ENCODE measurements at regions not wholly inside any gene's neighbourhood (a gene's known extent, or its start where the extent isn't known, plus 50 kb on each side); places are given as distances from the start of the nearest gene placed in this dataset.
"Not testable (repeated sequence)": the region's sequence is repeated elsewhere in the genome, so short reads cannot be mapped to it uniquely, and the experiment has no call there.

DNA sequence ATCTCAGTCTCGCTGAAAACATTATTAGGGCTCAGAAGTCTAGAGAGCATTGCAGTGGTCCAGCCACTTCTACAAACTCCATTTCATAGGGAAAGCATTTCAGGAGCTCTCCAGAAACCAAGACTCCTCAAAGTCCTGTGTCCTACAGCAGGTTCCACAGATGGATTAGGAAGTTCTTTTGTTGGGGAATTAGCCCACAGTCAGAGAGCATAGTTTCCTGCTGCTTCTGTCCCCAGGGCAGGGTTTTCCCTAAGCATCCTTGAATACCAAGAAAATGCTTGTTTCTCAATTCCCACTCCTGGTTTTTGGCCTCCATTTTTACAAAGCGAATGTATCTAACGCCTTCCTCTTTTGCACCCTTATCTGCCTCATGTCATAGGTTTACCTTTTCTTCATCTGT, 235.9 kb upstream of the PODXL start:
- ATAC-seq (no peak), DNase-seq (no peak)

DNA sequence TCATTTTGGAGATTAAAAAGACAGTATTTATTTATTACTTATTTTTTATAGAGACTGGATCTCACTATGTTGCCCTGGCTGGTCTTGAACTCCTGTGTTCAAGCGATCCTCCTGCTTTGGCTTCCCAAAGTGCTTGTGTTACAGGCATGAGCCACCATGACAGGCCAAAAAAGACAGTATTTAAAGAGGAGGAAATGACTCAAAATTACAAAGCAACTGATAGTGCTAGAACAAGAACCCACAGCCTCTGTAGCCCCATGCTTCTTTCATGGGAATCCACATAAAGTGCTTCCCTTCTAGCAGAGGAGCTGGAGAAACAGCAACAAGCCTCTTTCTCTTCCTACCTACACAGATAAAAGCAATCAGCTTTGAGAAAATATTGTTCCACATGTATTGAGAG, 230.7 kb upstream of the PODXL start:
- no peak for ATAC-seq

DNA sequence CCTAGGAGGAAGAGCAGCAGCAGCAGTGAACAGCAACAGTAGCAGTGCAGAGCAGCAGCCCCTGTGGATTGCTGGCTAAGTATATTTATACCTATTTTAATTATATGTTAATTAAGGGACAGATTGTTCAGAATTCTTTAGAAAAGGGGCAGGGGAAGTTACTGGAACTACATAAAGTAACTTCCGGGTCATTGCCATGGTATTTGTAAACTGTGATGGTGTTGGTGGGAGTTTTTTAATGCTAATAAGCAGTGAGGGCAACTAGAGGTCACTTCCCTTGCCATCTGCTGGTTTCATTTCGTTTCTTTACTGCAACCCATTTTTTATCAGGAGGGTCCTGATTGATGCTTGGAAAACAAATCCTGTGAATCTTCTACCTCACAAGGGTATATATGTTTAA, 229.8 kb upstream of the PODXL start:
- ATAC-seq (no peak), DNase-seq (no peak)

More for the DNA sequence above, 230.7 kb upstream of the PODXL start:
- DNase-seq: no peak

DNA sequence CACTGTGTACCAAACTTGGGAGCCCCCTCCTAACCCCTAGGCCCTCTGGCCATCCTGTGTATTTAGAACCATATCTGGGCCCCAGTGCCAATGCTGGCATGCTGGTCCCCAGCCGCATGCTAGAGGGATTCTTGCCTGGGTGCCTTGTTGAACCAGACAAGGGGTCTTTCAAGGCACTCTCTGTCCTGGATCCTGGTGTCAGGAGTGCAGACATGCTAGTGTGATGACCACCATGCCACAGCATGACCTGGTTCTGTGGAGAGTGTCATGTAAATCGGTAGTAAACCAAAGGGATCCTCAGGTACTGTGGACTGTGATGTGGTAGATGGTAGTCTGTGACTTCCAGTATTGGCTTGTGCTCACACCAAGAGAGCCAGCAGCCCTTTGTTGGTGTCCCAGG, 222.2 kb upstream of the PODXL start:
- no peak for DNase-seq
- no peak for ATAC-seq

DNA sequence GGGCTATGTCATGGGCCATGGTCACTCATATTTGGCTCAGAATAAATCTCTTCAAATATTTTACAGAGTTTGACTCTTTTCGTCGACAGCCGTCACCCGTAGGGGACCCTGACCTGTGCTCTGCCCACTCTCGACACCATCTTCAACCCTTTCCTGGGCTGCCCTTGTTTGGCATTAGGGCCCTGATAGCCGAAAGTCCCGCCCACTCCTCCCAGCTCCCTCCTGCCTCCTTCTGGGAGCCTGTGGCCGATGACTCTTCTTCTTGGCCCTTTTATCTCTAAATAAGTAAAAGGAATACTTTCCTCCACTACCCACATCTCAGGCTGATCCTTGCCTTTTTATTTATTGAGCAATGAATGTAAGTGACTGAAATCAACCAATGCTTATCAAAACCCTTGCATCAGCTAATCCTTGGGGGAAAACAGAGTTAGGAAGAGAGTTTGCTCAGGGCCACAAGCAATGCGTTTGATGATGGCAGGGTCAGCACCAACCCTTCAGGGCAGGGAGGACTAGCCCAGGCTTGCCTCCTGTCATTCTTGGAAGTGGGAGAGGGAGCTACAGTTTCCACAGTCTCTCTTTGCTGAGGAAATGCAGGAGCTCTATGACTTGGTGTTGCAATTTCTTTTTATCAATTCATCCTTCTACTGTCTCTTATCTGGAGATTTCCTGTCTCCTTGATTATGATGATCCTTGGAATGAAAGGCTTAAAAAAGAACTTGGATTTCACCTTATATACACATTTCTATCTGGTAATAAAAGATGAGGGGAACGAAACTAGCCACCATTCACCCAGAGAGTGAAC, 218.2 kb upstream of the PODXL start:
- DNase-seq: no peak
- no peak for ATAC-seq

DNA sequence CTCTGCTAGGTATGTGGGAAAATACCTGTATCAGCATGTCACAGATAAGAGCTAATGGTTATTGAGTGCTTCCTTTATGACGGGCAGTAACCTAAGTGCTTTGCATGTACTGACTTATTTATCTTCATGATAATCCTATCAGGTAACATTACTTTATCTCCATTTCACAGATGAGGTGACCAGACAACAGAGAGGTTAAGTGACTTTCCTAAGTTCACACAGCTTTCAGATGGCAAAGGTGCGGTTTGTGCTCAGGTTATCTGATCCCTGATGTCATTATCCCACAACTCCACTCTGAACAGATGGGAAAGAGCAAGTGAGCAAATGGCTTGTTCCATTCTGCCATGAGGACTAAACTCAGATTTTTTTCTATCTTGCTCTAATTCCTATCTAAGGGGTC, 217.0 kb upstream of the PODXL start:
- DNase-seq: no peak
- no peak for ATAC-seq

DNA sequence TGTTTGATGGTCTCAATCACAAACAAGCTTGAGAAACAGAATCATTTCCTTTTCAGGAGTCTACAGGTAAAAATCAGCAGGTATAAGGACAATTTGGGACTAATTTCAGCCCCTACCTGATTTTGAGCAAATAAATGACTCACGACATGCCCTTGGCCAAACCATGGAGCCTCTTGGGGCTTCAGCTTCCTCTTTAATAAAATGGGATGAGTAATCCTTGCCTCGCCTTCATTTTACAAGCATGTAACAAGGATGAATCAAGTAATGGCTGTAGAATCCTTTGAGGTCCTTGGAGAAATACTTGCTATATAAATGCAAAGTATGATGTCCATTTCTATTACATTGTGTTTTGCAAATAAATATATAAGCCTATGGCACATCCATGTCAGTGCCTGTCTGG, 212.8 kb upstream of the PODXL start:
- ATAC-seq (no peak), DNase-seq (no peak)

DNA sequence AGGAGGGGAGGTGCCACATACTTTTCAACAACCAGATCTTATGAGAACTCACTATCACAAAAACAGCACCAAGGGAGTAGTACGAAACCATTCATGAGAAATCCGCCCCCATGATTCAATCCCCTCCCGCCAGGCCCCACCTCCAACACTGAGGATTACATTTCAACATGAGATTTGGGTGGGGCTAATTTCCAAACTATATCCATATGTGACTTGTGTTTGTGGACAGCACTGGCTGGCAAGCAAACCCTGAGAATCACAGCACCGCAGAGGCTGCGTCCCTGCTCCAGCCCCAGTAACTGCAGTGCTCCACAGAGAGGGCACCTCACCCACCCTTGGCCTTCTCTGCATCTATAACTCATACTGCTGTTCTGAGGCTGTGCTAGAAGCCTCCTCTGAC, 211.2 kb upstream of the PODXL start:
- no peak for DNase-seq
- no peak for ATAC-seq

DNA sequence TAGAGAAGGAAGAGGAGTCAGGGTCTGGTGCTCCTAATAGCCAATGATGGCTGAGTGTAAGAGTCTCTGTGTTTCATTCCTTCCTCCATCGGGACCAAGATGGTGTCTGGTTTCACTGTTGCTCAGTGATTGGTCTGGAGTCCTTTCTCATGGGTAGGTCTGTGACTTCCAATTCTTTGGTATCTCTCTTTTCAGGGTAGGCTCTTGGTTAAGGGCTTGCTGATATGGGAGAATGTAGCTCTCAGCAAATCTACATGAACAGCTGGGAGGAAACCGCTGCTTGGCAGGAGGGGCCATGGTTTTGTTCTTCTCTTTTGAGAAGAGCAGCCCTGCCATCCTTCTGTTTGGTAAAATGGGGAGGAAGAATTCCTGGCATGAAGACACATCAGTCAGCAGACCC, 209.1 kb upstream of the PODXL start:
- ATAC-seq: no peak
- no peak for DNase-seq

DNA sequence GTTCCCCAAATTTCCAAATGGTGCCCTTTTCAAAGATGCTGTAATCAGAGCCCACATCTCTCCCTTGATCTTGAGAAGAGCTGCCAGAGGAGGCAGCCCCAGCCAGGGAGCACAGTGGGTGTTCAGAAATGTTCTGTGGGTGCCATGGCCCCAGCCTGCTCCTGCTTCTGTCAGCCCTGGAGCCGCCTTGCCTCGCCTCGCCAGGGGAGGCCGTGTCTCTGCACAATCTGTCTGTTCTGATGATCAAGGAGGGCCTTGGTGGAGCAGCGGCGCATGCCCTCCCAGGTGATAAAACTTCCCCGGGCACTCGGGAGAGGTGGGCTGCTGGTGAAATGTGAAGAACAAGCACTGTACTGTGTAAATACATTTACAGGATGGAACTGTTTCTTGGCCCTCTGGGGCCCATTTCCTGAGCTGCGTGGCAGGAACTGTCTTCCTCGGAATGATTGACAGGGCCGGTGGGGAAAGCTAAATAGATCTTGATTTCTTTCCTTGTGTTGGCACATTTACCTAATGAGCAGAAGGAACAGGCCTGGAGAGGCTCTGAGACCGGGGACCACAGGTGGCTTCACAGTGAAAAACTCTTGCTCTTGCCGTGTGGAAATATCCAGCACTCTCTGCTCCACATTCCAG, 207.8 kb upstream of the PODXL start:
- ATAC-seq (no peak), DNase-seq (no peak)

DNA sequence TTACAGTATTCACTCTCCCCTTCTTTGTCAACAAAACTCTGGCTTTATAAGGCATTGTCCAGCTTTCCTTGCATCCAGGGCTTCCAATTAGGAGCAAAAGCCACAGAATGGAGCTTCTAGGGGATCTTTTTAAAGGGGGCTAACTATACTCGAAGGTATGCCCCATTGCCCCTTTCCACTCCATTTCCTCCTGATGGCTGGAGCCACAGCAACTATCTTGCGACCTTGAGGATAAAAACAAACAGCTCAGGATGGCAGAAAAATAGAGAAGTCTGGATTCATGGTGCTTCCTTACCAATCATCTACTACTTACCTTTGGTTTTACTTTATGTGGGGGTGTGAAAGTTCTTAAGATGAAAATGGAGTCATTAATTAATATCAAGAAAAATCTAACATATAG, 206.3 kb upstream of the PODXL start:
- DNase-seq (no peak), ATAC-seq (no peak)

DNA sequence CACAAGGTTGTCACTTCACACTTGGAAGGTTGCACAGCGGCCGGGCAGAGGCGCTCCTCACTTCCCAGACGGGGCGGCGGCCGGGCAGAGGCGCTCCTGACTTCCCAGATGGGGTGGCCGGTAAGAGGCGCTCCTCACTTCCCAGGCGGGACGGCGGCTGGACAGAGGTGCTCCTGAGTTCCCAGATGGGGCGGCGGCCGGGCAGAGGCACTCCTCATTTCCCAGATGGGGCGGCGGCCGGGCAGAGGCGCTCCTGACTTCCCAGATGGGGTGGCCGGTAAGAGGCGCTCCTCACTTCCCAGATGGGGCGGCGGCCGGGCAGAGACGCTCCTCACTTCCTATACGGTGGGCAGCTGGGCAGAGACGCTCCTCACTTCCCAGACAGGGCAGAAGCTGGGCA, 199.4 kb upstream of the PODXL start:
- DNase-seq, ATAC-seq: not testable (repeated sequence)

DNA sequence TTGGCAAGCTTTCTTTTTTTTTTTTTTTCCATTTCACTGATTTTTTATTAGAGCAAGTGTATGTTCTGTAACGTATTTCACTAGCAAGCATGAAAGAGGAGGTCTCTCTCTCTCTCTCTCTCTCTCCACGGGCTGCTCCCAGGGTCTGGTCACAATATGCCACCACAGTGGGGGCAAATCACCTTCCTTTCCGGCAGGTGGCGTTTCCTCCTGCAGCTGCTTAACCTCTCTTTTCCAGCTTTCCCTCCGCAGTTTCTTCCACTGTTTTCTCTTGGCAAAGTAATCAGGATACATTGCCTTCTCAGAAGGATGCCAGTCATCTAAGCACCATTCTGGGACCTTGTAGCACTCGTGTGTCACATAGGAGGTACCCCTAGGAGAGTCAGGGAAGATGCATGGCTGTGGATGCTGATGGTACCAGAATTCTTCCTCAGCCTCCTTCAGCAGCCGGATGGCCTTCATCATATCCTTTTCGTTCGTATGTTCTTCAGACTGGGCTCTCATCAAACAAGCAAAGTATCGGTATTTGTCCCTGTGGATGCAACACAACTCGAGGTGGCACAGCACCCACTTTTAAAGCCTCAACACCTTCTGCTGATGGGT, 197.3 kb upstream of the PODXL start:
- ATAC-seq (no peak), DNase-seq (no peak)

DNA sequence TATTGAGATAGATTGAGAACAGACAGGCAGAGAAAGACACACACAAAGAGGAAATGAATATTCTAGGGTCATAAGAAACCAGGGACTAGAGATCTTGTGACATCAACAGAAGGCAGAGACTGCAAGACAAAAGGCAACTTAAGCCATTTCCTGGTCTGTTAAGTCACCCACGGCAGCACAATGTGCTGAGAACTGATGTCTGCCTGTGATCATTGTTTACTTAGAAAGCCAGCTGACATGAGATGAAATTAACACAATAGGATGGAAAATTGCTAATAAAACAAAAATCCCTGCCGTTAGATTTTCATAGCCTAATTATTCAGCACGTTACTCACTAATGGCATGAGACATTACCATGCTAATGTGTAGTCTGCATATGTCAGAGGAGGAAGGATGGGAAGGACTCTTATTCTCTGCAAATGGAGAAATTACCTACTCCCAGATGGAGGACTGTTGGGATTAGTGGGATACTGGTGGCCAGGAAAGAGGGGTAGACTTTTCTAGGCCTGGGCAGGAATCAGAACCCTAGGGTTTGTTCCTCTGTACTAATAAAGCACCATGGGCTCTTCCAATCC, 191.3 kb upstream of the PODXL start:
- no peak for ATAC-seq
- no peak for DNase-seq

DNA sequence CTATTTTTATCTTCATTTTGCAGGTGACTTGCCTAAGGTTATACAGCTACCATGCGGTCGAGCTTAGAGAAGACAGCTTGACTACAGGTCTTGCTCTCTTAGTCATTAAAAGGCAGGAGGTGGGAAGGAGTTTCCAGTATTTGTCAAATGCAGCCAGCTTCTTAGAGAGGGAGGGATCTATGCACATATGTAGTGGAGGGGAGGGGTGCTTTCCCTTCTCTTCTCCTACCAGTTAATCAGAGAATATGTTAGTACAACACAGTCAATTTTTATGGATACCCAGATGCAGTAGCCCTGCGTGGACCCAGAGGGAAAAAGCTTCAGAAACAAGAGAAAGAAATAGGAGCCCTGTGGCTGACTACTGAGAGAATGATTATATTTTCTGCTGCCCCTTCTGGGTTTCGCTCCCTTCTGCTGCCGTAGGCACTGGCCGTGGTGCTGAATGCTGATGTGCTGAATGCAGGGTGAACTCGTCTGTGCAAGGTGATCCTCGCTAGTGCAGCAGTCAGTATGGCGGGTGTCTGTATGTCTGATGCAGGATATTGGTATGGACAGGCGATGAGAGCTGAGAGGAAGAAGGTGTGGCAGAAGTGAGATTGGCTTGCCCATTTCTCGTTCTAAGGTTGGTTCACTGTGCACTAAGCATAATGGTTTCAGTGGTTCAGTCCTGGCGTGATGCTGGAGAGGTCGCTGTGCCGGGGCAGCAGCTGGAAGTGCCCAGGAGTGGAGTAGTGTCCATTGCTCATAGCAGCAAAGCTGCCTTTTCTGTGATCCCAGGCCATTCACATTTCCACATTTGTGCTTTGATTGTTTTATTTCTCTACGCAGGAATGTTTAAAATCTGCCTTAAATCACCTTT, 189.2 kb upstream of the PODXL start:
- ATAC-seq (no peak), DNase-seq (peak; percentile 12)

DNA sequence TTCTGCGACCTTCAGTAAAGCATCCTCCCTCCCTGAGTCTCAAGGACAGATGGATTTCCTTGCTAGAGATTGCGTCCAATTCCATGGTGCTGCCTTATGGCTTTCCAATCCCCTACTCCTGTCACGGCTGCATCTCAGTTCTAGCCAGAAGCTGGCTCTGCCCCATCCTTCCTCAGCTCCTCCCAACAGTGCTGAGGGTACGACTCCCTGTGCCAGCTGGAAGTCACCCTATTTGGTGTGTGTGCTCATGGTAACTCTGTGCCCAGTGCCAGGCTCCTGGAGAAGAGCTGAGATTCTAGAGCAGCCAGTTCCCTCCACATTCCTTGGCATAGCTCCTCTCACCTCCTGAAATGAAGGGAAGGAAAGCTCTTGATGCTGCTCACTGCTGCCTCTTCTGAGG, 185.0 kb upstream of the PODXL start:
- DNase-seq: no peak
- no peak for ATAC-seq

DNA sequence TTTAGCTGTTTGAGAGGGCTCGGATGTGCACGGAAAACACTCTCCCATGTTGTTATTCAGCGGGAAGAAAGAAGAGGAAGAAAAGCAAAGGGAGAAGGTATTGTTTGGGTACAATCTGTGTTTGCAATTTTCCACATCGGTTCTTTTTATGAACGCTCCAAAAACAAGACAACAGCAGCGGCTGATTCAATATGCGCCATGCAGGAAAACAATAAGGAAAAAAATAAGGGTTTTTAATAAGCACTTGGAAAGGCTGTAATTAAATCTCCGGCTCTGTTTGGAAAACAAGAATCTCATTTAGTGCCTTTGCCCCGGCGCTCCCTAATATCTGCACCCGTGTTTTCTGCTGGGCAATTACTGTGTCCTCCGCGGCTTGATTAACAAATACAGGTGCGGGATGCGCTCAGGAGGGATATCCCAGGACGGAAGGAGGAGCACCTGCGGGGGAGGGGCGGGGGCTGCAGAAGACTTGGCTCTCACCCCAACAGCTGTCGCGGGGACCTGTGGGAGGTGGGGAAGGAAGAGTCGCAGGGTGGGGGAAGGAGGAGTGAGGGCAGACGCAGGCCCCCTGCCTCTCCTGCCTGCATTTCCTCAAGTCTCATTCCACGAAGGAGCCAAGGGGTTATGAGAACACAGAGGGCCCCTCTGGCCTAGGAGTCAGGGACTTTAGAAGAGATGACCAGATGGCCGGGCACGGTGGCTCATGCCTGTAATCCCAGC, 181.5 kb upstream of the PODXL start:
- DNase-seq: no peak
- no peak for ATAC-seq

DNA sequence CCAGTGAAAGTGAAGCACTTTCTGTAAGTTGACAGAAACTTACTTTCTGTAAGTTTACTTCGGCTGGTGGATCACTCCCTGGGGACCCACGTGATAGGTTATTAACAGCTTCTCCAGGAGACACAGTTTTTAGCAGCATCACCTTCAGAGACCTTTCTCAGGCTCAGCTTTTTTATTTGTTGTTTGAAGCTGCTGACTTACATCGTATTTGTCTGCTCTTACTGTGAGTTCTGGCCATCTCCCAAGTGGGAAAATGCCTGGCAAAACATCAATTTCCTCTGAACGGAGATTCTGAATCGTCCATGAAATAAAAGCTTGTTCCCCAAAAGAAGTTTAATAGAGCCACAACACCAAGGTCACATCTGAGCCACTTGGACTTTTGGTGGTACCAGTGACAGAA, 178.7 kb upstream of the PODXL start:
- no peak for DNase-seq
- ATAC-seq: no peak

DNA sequence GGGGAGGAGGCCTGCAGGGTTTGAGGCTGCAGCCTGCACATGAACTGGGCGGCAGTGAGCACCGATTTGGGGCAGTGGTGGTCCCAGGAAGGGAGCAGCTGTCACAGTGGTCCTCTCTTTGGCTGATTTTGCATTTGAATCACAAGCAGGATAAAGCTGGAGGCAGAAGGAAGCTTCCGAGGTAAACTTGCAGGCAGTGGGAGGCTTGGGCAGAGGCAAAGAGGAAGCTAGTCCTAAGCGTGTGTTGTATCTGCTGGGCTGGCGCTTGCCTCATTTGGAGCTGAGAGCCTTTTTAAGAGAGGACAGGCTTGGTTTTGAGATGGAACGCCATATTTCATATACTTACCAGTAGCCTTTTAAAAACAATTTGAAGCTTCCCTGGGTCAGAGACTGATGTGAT, 177.2 kb upstream of the PODXL start:
- ATAC-seq: no peak
- DNase-seq: no peak

DNA sequence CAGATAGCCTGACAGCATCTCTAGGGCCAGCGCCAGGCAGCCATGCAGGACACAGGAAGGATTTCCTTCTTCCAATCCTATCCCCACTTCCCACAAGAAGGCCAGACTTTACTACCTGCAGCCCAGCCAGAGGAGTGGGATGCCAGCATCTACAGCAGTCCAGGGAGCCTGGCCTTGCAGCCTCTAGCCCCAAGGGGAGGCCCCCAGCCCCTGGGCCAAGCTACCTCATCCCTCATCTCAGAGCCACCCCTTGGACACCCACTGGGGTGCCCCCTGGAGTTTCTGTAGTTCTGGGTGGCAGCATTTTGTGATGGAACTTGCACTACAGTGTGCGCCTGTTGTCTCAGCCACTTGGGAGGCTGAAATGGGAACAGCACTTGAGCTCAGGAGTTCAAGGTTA, 170.8 kb upstream of the PODXL start:
- ATAC-seq: no peak
- DNase-seq: no peak

DNA sequence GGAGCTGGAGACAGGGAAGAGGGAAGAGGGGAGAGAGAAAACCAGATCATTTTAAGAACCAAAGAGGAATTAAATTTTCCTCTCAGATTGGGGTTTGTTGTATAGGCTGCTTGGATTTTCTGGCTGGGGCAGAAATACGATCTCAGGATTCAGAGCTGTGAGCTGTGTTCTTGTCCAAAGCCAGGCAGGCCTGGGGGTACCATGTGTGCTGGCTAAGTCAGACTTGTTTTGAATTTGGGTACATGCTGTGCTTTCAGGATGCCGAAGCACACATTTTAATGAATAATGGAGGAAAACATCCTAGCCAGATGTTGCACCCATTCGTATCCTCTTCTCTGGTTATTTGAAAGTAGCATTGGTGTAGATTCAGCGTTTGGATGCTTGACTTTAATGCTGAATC, 170.3 kb upstream of the PODXL start:
- DNase-seq (no peak), ATAC-seq (no peak)

DNA sequence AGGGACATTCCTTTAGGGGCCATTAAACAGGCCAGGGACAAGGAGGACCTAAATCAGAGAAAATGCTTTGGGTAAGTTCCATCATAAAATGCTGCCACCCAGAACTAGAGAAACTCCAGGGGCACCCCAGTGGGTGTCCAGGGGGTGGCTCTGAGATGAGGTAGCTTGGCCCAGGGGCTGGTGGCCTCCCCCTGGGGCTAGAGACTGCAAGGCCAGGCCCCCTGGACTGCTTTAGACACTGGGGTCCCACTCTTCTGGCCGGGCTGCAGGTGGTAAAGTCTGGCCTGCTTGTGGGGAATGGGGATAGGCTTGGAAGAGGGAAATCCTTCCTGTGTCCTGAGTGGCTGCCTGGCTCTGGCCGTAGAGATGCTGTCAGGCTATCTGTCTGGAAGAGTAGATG, 169.6 kb upstream of the PODXL start:
- ATAC-seq: no peak
- DNase-seq: no peak

Data from stimulated activated naive CD8-positive, alpha-beta T cell treated with anti-CD3 and anti-CD28 coated beads, Interleukin-15, Interleukin-2, amounts not matched to agents 100 U/mL and 50 U/mL, for 24 hours (primary cell).